ENCODE measurements at regions not wholly inside any gene's neighbourhood (a gene's known extent, or its start where the extent isn't known, plus 50 kb on each side); places are given as distances from the start of the nearest gene placed in this dataset.
A peak's percentile ranks its signal among the peaks of the same experiment; 100 is the strongest.
"Not testable (repeated sequence)": the region's sequence is repeated elsewhere in the genome, so short reads cannot be mapped to it uniquely, and the experiment has no call there.

GRCh38 chr17:16838287-16838686 is 133.6 kb downstream of the TNFRSF13B start:
- not testable (repeated sequence) for H3K4me1 ChIP-seq, H3K9me3 ChIP-seq, H3K27me3 ChIP-seq, H3K4me3 ChIP-seq, H3K36me3 ChIP-seq, H3K27ac ChIP-seq
- ATAC-seq (ENCODE audit: low FRiP score in 2 of 2) (peak; percentile 40 to 42), DNase-seq (peak in 1 of 2 donors; percentile 22)
- whole genome bisulfite sequencing, 2 donors: 74% methylated on average over 3 of the region's 9 CpGs; no CpG with 5 or more reads in 1 of the 2 donors

GRCh38 chr17:16837468-16838266 is 134.3 kb downstream of the TNFRSF13B start:
- not testable (repeated sequence) for H3K27me3 ChIP-seq; H3K27ac ChIP-seq; H3K36me3 ChIP-seq; ATAC-seq (ENCODE audit: low FRiP score in 2 of 2); H3K9me3 ChIP-seq; H3K4me1 ChIP-seq; DNase-seq; H3K4me3 ChIP-seq
- WGBS, 2 donors: 80 to 81% methylated on average over 5 to 7 of the region's 11 CpGs

GRCh38 chr17:16836315-16836915 is 135.5 kb downstream of the TNFRSF13B start:
- not testable (repeated sequence) for ATAC-seq (ENCODE audit: low FRiP score in 2 of 2); H3K27ac ChIP-seq; H3K4me3 ChIP-seq; DNase-seq; H3K9me3 ChIP-seq; H3K4me1 ChIP-seq; H3K36me3 ChIP-seq; H3K27me3 ChIP-seq
- WGBS, 2 donors: no CpG with 5 or more reads among the region's 12 CpGs

- DNase-seq, H3K9me3 ChIP-seq, H3K36me3 ChIP-seq, H3K27me3 ChIP-seq, H3K4me1 ChIP-seq, H3K4me3 ChIP-seq, H3K27ac ChIP-seq: not testable (repeated sequence)
- ATAC-seq (ENCODE audit: low FRiP score in 2 of 2): peak in 1 of 2 donors; percentile 6
- WGBS, 2 donors: 93 to 94% methylated on average over 3 to 6 of the region's 12 CpGs
Observed at GRCh38 chr17:16833517-16833916, 138.4 kb downstream of the TNFRSF13B start.

- DNase-seq: peak in 1 of 2 donors; percentile 59
Observed at GRCh38 chr17:16832853-16833252, 139.1 kb downstream of the TNFRSF13B start.

GRCh38 chr17:16832206-16832605 is 139.7 kb downstream of the TNFRSF13B start:
- H3K9me3 ChIP-seq; H3K4me1 ChIP-seq; H3K27ac ChIP-seq; ATAC-seq (ENCODE audit: low FRiP score in 2 of 2); H3K27me3 ChIP-seq; H3K4me3 ChIP-seq; H3K36me3 ChIP-seq: not testable (repeated sequence)
- DNase-seq: peak in 1 of 2 donors; percentile 68
- 77% methylated on average over 6 of the region's 14 CpGs; no CpG with 5 or more reads in 1 of the 2 donors for WGBS, 2 donors

More at GRCh38 chr17:16832853-16833252, 139.1 kb downstream of the TNFRSF13B start:
- no CpG with 5 or more reads among the region's 8 CpGs for WGBS, 2 donors
- H3K36me3 ChIP-seq, H3K4me1 ChIP-seq, H3K27ac ChIP-seq, H3K9me3 ChIP-seq, H3K4me3 ChIP-seq, H3K27me3 ChIP-seq: not testable (repeated sequence)
- ATAC-seq (ENCODE audit: low FRiP score in 2 of 2): peak; percentile 45 to 91

- not testable (repeated sequence) for ATAC-seq (ENCODE audit: low FRiP score in 2 of 2); H3K27ac ChIP-seq; H3K4me1 ChIP-seq; DNase-seq; H3K36me3 ChIP-seq; H3K27me3 ChIP-seq; H3K9me3 ChIP-seq
- WGBS, 2 donors: no CpG with 5 or more reads among the region's 6 CpGs
- peak overlapping the region in 1 of 4 donors; percentile 4 for H3K4me3 ChIP-seq
Observed at GRCh38 chr17:16830770-16831169, 140.7 kb downstream of the CCDC144A start.

GRCh38 chr17:16830219-16830618 is 140.2 kb downstream of the CCDC144A start:
- not testable (repeated sequence) for H3K4me1 ChIP-seq; H3K9me3 ChIP-seq; H3K36me3 ChIP-seq; H3K4me3 ChIP-seq; ATAC-seq (ENCODE audit: low FRiP score in 2 of 2); H3K27ac ChIP-seq; H3K27me3 ChIP-seq
- DNase-seq: peak in 1 of 2 donors; percentile 72
- WGBS, 2 donors: no CpG with 5 or more reads among the region's 12 CpGs

Measured in upper lobe of left lung (tissue), 6 donors.